ENCODE measurements at regions not wholly inside any gene's neighbourhood (a gene's known extent, or its start where the extent isn't known, plus 50 kb on each side); places are given as distances from the start of the nearest gene placed in this dataset.
"Not testable (repeated sequence)": the region's sequence is repeated elsewhere in the genome, so short reads cannot be mapped to it uniquely, and the experiment has no call there.

DNA sequence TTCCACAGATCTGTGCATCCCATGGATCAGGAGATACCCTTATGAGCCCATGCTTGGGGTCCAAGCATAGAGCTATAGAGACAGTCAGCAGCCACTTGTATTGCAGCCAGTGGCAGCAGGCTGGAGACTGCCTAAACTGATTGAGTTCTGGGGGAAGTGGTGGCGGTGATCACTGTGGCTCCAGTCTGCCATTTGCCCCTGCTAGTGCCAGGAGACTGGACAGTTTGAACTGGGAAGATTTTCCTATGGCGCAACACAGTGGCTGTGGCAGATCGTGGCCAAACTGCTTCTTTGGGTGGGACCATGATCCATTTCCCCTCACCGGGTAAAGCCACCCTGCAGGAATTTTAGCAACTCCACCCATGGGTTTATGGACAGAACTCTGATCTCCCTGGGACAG is 679.7 kb upstream of the SEMA3D start:
- no peak for DNase-seq

DNA sequence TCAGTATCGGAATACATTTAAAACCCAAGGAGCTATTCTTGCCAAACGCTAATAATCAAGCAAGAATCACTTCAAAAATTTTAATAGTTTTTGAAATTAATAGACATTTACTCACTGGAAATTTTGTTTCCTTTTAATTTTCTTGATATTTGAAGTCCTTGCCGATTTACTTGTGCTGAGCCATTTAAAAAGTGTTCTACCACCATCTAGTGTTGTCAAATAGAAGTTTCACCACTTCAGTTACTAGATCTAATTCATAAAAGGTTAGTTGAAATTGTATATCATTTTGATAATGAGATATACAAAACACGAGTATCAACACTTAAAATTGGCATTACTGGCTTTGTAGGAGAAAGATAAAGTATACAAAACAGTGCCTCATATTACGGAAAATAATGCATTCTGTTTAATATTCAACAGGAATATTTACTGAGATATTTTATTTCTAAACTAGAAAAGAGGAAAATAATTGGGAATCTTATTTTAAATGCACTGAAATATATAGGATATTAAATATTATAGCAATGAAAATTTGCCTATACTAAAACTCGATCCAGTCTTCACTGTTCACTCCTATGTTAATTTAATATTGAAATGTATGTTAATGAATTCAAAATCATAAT is 664.8 kb upstream of the SEMA3D start:
- no peak for DNase-seq

DNA sequence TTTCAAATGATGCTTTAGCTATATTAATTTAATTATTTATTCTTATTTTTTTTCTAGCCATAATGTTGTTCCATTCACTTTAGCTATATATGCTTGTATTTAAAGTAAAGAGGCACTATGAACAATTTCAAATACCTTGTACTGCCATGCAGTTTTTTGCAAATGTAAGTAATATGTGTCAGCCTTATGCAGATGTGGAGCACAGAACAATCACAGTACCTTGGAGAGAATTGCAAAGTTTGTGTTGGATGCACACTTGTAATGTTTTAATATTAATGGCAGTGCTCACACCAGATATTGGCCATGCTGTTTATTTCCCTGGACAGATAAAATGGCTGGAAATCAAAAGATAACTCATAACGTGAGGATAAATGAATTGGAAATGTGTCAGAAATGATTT is 663.5 kb upstream of the SEMA3D start:
- no peak for DNase-seq

DNA sequence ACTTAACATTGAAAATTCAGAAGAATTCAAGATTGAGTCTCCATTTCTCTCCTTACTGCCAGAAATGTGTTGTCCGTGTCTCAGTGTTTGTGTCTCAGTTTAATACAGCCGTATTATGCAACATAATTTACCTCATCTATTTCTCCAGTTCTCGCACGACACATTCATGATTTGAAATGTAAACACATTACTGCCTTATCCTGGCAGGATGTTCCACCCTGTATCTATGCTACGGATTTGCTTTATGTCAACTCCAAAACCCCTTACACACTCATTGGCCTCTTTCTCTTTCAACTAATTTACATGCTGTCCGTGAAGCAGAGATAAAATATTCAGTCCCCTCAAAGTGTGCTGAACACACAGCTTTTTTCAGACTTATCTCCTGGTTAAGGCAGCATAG is 653.7 kb upstream of the SEMA3D start:
- no peak for DNase-seq

DNA sequence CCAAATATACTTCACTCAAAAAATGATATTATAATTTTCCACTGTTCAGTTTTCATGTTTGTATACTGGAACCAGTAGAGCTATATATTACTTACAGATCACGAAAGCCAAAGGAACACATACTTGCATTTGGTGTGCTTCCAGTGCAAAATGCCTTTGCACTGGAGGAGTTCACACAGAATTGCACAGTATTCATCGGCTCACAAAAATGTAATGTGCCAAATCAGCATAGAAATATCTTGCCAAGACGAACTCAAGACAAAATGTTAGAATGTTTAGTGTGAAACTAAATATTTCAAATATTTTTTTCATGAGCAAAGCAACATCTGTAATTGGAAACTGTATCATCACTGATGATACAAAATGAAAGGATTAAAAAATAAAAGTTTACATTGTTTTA is 646.2 kb upstream of the SEMA3D start:
- no peak for DNase-seq

DNA sequence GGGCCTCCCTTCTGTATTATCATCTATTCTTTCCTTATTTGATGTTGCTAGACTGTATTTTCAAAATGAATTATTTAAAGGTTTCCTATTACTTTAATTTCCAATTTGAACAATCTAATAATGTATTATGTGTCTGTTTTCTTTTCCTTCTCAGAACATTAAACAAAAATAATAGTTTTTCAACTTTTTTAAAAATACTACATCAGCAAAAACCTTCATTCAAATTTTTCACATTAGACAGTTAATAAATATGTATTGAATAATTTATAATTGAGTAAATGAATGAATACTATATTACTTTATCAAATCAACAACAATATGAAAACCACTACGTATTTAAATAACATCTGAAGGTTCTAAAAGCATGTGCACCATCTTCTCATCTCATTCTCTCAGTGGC is 644.1 kb upstream of the SEMA3D start:
- DNase-seq, result no peak

DNA sequence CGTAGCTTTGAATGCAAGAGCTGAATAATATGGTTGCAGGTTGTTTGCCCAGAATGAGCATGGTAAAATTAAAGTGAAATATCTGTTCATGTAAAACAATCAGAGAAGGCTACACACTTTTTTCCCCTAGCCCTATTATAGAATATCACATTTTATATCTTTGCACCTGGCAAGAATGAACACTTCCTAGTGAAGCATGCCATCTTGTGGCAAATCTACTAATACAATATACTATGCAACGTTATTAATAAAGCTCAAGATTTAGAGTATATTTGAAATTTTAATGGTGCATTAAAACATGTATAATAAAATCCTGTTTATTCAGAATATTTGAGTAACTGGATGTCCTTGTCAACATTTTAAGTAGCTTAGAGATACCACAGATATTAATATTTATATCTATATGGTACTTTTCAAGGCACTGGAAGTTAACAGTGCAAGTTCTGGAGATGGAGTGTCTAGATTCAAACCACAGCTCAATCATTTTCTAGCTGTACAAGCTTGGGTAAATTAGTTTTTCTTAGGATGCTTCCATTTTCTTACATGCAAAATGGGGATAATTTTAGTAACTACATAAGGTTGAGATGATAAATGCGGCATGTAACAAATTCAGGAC is 643.1 kb upstream of the SEMA3D start:
- DNase-seq, result no peak

DNA sequence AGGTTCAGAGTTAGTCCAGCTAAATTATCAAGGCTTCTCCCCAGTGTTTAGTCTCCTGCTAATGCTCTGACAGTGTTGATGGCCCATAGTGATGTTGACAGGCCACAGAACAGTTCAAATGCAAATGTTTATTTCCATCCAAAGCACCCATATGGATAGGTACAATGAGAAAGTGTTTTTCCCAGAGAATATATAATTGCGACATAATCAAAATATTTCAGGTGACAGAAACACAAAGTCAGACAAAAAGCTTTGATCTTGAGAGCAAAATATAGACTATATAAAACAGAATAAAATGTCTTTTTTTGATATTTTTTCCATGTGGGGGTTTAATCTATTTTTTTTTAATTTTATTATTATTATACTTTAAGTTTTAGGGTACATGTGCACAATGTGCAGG is 642.3 kb upstream of the SEMA3D start:
- no peak for DNase-seq

DNA sequence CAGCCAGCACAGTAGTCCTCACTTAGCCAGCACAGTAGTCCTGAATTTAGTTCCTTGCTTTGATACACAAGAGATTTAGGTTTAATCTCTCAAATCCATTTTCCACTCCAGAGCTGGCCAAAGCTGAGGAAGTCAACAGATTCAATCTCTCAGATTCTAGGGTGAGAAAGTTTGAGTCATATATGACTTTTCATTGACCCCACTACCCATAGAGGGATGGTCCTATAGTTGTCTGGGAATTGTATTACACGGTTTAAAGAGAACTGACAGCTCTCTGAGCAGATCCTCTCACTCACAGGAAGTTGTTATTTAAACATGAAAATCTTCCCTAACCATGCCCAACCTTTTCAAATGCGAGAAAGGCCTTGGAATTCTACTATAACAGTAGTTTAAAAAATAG is 641.8 kb upstream of the SEMA3D start:
- no peak for DNase-seq

DNA sequence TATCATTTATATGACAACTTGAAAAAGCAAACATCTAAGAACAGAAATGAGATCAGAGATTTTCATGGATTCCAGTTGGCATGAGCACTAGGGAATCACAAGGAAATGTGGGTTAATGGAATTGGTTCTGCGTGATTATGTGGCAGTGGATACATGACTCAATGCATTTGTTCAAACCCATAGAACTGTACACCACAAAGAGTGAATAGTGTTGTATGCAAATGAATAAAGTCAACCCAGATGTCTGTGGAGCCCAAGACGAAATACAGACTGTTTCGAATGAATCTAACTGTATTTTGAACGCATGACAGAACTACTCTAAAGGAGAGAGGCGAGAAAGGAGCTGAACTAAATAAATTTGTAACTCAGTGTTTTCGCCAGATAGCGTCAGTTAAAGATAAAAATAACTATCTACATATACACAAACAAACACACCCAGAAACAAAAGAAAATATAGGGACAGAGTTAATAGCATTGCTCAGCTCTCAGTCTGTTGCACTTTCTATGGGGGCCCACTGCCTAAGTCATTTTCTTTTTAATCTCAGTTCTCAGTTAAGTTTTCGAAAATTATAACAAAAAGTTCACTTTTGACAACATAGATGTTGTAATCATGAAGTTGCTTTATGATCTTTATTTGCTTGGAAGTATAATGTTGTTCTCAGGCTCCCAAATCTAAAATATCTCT is 636.7 kb upstream of the SEMA3D start:
- no peak for DNase-seq

DNA sequence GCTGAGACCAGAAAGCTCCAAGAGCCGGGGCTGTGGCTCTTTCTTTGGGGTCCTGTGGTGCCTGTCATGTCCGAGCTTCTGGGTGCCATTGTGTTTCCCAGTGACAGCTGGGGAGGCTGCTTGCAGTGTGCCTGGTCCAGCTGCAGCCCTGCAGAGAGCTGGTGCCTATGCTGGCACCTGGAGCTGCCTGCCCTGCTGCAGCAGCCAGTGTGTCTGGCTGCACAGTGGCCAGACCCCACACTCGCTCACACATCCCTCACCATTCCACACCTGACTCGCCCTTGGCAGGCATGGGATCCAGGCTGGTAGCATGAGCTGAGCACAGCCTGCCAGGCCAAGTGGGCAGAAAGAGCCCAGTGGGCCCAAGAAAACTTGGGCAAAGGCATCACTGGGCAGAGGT is 635.1 kb upstream of the SEMA3D start:
- no peak for DNase-seq

DNA sequence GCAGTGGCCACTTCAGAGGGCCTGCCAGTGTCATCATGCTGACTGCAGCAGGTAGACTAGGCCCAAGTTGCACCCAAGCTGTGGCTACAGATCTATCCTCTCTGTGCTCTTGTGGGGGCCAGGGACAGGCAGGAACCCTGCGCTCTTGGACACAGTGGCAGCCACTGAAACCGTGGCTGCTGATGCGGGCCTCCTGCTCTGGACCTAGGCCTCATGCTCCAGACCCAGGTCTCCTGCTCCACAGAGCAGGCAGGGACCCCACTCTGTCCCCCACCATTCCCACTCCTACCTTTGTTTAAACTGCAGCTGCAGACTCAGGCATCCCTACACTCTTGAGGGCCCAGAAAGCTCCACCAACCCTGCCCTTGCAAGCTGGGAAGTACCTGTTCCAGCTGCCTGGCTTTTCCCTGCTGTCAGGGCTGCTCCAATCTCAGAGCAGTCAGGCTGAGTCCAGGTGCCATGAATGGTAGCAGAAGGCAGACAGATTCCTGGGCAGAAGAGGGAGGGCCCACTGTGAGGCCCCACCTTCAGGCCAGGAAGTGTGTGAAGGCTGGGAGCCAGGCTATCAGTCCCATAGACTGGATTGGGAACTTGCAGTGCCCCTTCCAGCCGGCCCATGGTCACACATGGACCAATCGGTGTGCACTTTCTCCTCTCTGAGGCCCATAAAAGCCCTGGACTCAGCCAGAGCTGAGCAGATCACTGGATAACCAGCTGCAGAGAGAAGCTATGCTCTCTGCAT is 634.0 kb upstream of the SEMA3D start:
- no peak for DNase-seq

DNA sequence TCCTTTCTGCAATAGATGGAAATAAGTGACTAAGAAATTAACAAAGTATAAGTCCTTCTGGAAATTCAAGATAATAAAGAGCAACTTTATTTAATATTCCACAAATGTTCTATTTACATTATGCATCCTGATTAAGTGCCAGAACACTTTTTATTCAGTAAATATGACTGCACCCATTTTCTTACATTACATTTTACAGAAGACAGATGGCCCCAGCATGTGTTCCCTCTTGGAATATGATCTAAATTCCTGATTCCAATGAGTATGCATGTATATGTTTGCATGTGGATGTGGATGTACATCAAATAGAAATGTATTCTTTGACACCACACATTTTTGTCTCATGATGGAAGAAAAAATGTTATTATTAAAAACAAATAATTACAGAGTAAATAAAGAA is 628.7 kb upstream of the SEMA3D start:
- no peak for DNase-seq

DNA sequence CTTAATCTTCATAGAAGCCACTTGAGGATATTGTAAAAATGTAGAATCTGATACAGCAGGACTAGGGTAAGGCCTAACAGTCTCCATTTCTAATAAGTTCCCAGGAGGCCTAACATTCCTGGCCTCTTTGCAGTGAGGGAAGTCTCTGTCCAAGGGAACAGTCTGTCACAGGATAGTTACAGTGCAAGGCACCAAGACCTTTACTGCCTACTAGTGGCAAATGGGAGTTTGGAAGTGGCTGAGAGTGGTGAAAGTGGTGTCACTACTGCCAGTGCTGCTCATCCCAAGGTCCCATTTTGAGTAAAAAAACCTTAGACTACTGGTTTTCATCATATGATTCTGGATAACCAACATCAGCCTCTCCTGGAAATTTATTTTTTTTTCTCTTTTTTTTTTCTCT is 619.5 kb upstream of the SEMA3D start:
- no peak for DNase-seq

DNA sequence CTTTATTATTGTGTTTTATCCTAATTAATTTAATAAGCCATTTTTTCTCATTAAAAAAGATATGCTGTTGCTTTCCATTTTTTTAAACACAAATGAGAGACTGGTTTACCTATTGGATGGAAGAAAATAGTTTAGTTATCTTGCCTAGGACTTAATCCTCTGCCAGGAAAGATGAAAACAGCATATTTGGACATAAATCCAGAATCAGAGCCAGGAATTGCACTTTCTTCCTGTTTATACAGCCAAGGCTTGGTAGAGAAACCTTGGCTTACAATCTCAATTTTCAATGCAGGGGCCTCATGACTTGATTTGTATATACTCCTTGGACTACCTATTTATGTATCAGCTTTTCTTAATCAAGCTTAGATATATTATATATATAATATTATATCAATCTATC is 618.8 kb upstream of the SEMA3D start:
- no peak for DNase-seq

DNA sequence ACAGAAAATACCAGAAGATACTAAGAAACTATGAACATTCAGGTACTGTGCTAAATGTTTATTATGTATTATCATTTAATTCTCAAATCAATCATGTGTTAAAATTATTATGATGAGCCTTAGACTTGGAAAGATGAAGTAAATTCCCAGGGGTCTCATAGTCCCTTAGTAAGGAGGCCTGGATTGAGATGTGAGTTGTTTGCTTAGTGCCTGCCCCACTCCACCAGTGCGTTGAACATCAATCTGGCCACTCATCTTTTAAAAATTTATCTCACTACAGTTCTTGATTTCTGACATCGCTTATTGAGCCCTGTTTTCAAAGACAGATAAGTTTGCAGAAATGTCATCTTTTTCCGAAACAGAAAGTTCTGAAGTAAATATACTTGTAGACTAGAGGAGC is 618.4 kb upstream of the SEMA3D start:
- no peak for DNase-seq

DNA sequence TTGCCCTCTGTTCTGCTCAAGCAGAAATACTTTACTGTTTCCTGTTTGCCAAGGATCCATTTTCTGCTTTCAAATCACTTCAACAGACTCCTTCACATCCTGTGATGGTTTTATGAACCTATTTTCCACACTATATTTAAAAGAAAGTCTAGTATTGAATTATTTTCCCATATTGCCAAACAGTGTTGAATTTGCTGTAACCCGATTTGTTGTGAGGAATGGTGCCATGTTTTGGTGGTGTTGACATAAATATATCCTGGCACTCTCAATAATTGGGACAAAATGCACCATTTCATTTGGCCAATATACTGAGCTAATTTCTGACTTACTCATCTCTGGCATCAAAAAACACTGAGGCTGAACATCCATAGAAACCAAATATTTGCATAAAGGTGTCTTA is 615.4 kb upstream of the SEMA3D start:
- no peak for DNase-seq

DNA sequence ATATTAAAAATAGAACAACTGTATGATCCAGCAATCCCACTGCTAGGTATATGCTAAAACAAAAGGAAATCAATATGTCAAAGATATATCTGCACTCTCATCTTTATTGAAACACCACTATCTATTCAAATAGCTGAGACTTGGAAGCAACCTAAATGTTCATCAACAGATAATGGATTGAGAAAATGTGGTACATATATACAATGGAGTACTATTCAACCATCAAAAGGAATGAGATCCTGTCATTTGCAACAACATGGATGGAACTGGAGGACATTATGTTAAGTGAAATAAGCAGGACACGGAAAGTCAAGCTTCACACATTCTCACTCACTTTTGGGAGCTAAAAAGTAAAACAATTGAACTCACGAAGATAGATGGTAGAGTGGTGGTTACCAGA is 610.1 kb upstream of the SEMA3D start:
- no peak for DNase-seq

DNA sequence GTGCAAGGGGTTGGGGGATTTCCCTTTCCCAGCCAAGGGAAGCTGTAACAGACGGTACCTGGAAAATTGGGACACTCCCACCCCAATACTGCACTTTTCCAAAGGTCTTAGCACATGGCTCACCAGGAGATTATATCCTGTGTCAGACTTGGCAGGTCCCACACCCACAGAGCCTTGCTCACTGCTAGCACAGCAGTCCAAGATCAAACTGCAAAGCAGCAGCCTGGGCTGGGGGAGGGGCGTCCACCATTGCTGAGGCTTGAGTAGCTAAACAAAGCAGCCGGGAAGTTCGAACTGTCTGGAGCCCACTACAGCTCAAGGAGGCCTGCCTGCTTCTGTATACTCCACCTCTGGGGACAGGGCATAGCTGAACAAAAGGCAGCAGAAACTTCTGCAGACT is 604.2 kb upstream of the SEMA3D start:
- not testable (repeated sequence) for DNase-seq

DNA sequence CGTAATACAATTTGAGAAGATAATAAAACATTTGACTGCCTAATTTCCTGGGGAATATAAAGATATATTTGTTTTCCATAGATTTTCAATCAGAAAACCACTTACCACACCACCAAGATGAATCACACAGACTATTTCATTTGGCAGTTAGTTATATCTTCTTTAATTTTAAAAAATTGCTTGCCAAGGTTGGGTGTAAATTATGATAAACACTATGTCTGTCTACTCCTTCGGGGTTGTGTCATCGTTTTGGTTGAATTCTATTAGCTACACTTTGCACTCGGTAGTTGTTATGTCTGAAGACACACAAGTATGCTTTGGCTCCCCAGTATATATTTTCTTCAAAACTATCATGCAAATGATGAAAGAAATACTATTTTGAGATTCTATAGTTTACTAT is 594.8 kb upstream of the SEMA3D start:
- no peak for DNase-seq

DNA sequence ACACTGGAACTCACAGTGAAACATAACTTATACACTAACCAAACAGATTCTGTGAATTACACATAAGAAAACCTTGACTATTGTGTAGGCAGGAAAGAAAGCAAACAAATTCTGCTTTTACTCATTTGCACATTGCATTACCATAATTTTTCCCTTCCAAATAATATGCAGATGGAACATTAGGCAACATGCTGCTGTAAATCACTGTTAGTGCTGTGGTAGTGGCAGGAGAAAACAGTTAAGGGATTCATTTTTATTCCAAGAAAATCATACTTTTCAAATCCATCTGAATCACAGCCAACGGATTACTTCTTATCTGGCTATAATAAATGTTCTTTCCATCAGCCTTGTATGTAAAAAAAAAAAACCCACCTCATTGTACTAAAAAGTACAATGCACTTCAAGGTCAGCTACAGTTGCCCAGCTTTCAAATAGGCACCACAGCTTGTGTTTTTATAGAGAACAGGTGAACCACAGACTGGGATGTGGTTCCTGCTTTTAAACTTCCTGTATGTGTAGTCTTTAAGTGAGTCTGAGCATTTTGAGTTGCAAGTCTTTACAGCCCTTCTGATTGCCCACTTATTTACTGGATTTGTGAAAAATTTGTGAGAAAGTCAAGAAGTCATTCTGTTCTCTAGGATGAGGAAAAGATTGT is 590.0 kb upstream of the SEMA3D start:
- no peak for DNase-seq

DNA sequence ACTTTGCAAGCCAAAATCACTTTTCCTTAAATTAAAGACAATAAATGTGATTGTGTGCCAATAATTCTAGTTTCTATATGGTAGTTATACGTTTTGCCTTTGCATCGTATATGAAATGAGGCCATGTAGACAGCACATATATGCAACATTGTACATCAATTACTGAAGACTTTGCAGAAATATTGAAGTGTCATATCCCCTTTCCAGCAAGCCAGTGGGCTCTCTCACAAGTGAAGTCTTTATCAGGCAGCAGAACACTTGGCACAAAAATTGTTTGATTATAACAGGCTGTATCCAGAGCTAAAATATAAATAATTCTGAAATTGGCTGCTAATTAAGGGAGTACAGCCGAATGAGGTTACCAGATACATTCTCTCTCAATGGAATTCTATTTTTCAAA is 588.6 kb upstream of the SEMA3D start:
- DNase-seq, result no peak

DNA sequence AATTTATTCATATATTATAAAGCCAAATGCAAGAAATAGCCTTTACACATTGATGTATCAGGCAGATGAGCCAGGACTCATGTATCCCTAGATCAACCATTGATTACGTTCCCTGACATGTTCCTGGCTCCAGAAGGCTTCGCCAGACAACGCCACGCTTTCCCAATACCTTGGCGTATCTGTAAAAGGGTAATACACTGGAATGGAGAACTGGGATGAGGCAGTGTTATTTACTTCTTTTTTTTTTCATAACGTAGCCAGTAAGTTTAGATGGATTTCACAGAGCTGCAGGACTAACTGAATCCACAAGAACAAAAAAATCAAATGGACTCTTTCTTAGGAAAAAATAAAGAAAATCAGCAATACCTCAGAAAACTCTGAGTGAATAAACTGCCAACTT is 588.1 kb upstream of the SEMA3D start:
- DNase-seq, result no peak

Measured in stimulated activated CD4-positive, alpha-beta T cell treated with anti-CD3 and anti-CD28 coated beads, Interleukin-4, amount 100 ng/mL, for 24 hours (primary cell).